Neural cell (in vitro differentiated cells): ENCODE measurements at regions not wholly inside any gene's neighbourhood (a gene's known extent, or its start where the extent isn't known, plus 50 kb on each side); places are given as distances from the start of the nearest gene placed in this dataset.

ENCODE experiments used
- EZH2 ChIP-seq: fragments of 200-600, 300-800 bp; shearing (Covaris generic), sonication (generic); IDR thresholded peaks from 2 replicates; pipeline ENCODE4 v1.6.1; 2014; ENCODE audit warnings: antibody characterized with exemption, low read length, borderline replicate concordance, mild to moderate bottlenecking; ENCODE audit not compliant: insufficient read depth, poor library complexity, severe bottlenecking
- POLR2AphosphoS5 ChIP-seq: IDR thresholded peaks from 2 replicates; pipeline ENCODE4 v1.6.1; 2012
- REST ChIP-seq: IDR thresholded peaks from 2 replicates; pipeline ENCODE4 v1.6.1; 2012; ENCODE audit warnings: borderline replicate concordance
- TAF1 ChIP-seq: IDR thresholded peaks from 2 replicates; pipeline ENCODE4 v1.6.1; 2012; ENCODE audit warnings: low read depth
- TF ChIP-seq, protein P1 (sequence below): fragments of 450-650 bp; IDR thresholded peaks from 2 replicates; pipeline ENCODE4 v1.5.1; 2014; ENCODE audit warnings: antibody characterized with exemption, mild to moderate bottlenecking, moderate library complexity; ENCODE audit not compliant: poor library complexity, severe bottlenecking

DNA sequence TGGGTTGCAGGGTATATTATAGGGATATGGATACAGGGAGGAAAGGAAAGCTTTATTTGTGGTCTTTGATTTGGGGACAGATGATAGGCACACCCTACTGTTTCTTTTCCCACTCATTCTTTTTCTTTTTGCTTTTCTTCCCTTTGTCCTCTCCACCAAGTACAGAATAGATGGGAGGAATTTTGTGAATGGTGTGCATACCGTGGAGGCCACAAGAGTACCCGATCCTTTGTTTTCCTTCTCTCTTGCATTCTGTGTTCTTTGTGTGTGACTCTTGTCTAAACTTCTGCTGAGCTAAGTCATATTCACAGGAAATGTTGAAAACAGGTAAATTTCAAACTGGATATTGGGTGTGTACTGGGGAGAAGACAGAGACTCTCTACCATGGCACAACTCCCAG is 321.4 kb upstream of the SLC8A1 start:
- TF ChIP-seq TAF1 (no peak), EZH2 (no peak), REST (no peak), POLR2AphosphoS5 (no peak)
- TF ChIP-seq, protein P1, sequence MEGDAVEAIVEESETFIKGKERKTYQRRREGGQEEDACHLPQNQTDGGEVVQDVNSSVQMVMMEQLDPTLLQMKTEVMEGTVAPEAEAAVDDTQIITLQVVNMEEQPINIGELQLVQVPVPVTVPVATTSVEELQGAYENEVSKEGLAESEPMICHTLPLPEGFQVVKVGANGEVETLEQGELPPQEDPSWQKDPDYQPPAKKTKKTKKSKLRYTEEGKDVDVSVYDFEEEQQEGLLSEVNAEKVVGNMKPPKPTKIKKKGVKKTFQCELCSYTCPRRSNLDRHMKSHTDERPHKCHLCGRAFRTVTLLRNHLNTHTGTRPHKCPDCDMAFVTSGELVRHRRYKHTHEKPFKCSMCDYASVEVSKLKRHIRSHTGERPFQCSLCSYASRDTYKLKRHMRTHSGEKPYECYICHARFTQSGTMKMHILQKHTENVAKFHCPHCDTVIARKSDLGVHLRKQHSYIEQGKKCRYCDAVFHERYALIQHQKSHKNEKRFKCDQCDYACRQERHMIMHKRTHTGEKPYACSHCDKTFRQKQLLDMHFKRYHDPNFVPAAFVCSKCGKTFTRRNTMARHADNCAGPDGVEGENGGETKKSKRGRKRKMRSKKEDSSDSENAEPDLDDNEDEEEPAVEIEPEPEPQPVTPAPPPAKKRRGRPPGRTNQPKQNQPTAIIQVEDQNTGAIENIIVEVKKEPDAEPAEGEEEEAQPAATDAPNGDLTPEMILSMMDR: no peak
